ENCODE measurements at regions not wholly inside any gene's neighbourhood (a gene's known extent, or its start where the extent isn't known, plus 50 kb on each side); places are given as distances from the start of the nearest gene placed in this dataset.

DNA sequence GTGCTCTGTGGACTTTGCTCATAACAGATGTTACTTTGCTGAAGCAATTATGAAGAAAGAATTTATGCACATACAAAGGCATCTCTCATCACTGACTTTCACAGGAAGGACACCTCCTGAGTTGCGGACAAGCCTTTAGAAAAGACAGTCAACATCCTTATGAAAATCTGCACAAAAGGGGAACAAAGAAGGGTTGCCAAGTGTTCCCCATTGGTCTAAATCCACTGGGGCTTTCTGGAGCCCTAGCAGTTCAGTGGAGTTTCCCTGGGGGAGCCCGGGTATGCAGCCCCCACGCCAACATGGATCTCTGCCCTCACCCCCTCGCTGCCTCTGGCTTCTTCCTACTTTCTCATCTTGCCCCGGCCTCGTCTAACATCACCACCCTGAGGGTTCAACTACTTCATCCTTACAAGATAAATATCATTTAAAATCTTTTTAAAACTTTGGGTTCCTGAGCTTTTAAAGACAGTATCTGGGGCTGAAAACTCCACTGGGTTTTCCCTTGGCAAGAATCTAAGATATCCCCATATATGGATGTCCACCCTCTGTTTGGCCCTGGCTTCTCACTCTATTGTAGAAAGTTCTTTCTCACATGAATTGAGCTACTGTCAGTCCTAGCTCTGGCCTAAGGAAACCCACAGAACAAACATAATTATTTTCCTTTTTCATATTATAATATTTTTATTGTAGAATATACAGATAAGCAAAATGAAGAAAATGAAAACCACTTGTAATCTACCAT lies 207.9 kb upstream of the RGMA start:
- DNase-seq, result no peak

GRCh38 chr15:93294896-93295295 lies 205.9 kb upstream of the RGMA start:
- no peak for DNase-seq

GRCh38 chr15:93294066-93294465 lies 205.1 kb upstream of the RGMA start:
- no peak for DNase-seq

DNA sequence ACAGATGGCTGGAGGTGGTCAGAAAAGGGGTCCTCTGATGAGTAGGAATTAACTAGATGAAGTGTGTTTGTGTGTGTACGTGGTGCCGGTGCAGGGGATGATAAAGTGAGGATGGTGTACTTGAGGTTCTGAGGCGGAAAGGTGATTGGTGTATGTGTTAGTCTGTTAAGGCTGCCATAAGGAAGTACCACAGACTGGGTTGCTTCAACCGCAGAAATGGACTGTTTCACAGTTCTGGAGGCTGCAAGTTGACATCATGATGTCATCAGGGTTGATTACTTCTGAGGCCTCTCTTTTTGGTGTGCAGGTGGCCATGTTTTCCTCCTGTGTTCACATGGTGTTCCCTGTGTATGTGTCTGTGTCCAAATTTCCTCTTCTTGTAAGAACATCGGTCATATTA lies 202.4 kb upstream of the RGMA start:
- no peak for DNase-seq

DNA sequence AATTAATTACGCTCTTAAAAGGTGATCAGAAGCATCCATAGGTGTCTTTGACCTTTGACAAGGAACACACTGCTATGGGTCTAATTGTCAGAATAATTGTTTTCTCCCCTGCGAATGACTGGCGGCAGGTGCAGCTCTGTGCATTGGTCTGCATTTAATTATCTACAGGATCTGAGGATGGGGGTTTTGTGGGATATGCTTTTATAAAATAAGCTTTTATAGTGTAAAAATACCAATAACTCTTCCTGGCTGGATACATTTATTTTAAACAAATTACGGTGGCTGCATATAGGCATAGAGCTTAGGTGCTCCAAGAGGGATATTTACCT lies 201.6 kb upstream of the RGMA start:
- DNase-seq, result no peak

- DNase-seq, result no peak
Observed at GRCh38 chr15:93289941-93290617, 201.1 kb upstream of the RGMA start.

- DNase-seq, result no peak
Observed at GRCh38 chr15:93288728-93289294, 199.8 kb upstream of the RGMA start.

DNA sequence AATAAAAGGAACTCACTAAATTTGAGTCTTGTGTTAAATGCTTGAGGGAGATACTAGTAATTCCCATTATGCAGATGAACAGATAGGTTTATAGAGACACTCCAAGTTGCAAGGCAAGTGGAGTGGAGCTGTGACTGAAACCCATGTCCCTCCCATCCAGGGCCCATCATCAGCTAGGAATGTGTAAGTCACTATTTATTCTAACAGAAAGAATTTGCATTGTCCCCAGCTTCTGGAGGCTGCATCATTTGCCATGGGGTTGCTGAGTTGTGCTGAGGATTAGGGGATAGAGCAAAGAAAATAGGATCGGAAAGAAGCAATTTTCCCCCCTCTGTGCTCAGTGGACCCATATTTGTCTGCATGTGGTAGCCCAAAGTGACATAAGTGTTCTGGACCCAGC lies 197.4 kb upstream of the RGMA start:
- no peak for DNase-seq

GRCh38 chr15:93283854-93284253 lies 194.8 kb upstream of the RGMA start:
- no peak for DNase-seq

DNA sequence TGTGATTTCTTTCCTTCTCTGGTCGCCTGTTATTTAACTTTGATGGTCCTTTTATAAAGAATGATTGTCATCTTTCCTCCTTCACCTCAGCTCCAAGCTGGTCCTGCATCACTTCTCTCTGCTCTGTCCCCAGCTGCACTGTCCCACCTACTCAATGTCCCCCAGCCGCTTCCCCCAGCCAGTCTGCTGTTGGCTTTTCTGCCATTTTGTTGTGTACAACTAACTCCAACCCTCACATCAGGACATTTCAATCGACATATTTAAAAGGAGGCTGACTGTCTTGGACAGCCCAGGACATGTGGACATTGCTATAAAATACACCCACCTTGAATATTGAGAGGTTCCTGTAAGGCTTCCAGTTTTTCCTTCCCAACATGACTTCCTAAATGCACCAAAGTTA lies 193.8 kb upstream of the RGMA start:
- DNase-seq, result no peak

GRCh38 chr15:93278783-93279182 lies 189.8 kb upstream of the RGMA start:
- no peak for DNase-seq

DNA sequence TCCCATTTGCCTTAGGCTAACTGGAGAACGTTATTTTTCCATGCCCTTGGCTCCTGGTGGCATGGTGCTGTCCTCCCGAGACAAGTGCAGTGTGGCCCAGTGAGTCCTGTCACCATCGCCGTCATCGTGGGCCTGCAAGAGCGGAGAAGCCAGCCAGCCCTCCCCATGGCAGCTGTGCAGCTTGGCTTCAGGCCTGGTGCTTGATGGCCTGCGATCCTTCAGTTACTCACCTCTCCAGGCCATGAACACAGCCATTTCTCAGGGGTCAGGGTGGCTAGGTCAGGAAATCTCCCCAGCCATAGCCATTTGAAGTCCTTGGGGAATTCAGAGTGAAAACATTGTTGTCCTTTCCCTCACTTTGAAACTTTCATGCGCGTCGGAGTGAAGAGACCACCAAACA lies 189.0 kb upstream of the RGMA start:
- no peak for DNase-seq

DNA sequence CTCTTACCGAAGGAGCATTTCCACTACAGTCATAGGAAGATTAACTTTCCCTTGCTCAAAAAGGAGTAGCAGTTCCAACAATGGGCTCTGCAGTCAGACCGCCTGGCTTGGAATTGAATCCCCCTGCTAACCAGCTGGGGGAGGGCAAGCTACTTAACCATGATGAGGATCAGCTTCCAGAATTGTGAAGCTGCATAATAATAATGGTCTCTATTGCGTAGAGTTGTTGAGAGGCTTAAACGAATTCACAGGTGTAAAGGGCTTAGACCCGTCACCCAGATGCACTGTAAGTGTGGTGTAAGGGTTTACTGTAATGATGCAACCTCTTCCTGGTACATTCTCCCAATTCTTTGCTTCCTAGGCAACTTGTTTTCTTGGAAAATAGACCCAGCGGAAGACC lies 185.2 kb upstream of the RGMA start:
- DNase-seq, result no peak

DNA sequence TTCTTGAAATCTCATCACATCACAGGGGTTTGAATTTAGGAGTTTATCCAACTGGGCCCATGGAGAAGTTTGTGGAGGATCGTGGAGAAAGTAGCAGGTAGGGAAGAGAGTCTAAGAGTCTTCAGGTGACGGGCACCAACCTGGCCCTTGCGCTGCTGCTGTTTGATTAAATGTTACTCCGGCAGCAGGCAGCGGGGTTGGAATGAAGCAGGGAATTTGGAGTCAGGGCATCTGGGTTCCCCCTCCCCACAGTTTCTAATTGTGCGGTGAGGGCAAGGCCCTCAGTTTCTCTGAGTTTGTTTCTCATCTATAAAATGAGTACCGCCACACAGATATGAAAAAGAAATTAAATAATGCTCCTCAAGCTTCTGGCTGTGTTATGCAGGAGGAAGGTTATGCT lies 182.9 kb upstream of the RGMA start:
- DNase-seq, result no peak

- DNase-seq, result no peak
Observed at GRCh38 chr15:93270937-93271467, 182.0 kb upstream of the RGMA start.

GRCh38 chr15:93268066-93268465 lies 179.1 kb upstream of the RGMA start:
- no peak for DNase-seq

GRCh38 chr15:93266291-93266690 lies 177.3 kb upstream of the RGMA start:
- no peak for DNase-seq

DNA sequence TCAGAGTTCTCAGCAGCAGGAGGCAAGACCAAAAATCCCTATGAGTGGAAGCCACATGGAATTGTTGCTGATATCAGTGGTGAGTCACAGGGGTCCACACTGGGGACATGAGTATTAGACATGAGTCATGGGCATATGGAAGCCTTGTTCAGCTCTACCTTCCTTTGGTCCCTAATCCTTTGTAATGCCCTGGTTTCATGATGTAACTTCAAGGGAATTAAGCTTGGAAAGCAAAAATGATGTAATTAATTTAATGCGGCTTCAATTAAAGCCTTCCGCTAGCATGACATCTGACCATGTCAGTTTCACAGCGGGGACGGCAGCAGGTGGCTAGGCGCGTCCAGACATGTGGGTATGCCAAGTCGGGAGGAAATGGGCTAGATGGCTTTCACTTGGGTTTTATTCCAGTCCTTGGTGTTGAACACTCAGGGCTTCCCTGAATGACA lies 176.1 kb upstream of the RGMA start:
- no peak for DNase-seq

GRCh38 chr15:93261845-93262244 lies 172.8 kb upstream of the RGMA start:
- no peak for DNase-seq

DNA sequence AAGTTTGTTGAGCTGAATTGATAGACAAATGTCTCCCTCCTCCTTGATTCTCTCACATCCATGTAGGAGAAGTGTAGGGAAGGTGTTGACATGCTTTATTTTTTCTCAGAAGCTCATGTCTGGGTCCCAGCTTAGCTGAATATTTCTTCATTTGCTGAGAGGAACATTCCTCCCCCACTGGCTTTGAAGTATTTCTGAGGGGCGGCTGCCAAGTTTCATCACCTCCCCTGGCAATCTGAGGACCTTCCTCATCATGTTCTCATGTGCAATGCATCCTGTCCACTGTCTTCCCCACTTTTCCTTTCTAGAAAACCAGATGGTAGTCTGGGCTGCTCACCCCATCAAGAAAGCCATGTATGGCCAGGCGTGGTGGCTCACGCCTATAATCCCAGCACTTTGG lies 168.9 kb upstream of the RGMA start:
- DNase-seq, result no peak

- DNase-seq, result no peak
Observed at GRCh38 chr15:93253681-93254080, 164.7 kb upstream of the RGMA start.

DNA sequence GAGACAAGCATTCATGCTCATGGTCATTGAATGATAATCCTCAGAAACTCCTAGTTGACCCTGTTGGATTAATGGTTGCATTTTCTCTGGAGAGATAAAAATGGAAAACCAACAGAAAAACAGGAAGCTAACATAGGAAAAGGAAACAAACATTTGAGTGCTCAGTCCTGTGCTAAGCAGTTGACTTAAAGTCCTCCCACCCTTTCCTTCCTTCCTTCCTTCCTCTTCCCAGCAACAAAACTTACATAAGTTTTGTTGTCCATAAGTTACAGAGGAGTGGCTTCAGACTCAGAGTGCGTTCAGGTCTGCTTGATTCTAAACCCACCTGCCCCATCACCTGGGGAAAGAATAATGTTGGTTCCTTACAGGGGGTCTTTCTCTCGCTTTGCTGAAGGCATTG lies 163.8 kb upstream of the RGMA start:
- DNase-seq, result no peak

DNA sequence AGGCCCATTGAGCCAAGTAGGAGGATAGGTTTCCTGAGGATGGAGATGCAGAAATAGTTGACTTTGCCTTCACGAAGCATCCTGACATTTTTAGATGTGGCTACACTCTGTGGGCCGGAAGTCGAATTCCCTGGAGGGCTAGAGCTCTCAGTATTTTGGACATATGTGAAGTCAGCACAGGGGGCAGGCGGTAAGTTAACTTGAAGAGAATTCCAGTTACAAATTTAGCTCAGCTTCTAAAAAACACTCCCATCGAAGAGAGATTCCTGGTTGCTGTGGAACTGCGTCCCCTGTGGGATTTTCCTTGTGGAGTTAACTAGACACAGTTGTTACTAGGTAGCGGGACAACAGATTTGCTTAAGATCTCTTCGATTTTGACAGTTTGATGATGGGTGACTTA lies 161.9 kb upstream of the RGMA start:
- DNase-seq, result no peak

DNA sequence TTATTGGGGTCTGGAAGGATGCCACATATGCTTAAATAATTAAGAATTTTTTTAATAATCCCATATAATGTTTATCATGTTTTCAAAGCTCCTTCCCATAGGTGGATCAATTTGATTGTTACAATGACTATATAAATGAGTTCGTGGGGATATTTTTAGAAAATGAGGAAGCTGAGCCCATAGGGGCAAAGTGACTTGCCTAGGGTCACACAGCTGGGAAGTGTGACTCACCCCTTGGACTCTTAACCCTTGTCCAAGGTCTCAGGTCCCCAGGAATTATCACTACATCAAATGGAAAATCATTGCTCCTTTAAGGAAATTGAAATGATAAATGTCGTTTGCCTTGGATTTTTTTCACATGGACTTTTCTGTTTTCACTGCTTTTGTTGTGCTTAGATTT lies 161.2 kb upstream of the RGMA start:
- DNase-seq, result no peak

Measured in CD4-positive, alpha-beta T cell treated with Interleukin-10 for 1 hour (primary cell).